Natural killer cell (primary cell): ENCODE measurements at regions not wholly inside any gene's neighbourhood (a gene's known extent, or its start where the extent isn't known, plus 50 kb on each side); places are given as distances from the start of the nearest gene placed in this dataset.

ENCODE experiments used
- ATAC-seq, 3 donors: fragments of 150-1000 bp in 2 of 3; fragments of 200-7000 bp in 1 of 3; cut with Tn5 transposase; 1 replicate in 1 of 3; 2 replicates in 2 of 3; pipeline ENCODE4 v1.10.0; 2021; ENCODE audit warnings: mild to moderate bottlenecking in 2 of 3, moderate library complexity in 2 of 3
- DNase-seq, 2 donors: peaks; one replicate each; pipeline versions ENCODE4 v3.0.0 to v3.0.0-alpha.2; 2013 to 2021; ENCODE audit warnings: mixed read lengths in 1 of 2
- H3K27ac ChIP-seq: one replicate; pipeline ENCODE4 v1.5.1; 2013; ENCODE audit warnings: mild to moderate bottlenecking, low read length
- H3K27me3 ChIP-seq: one replicate; pipeline ENCODE4 v1.6.1; 2013; ENCODE audit warnings: low read length; ENCODE audit not compliant: control insufficient read depth, insufficient read depth
- H3K36me3 ChIP-seq: one replicate; pipeline ENCODE4 v1.6.1; 2013; ENCODE audit warnings: low read length; ENCODE audit not compliant: control insufficient read depth, insufficient read depth
- H3K4me1 ChIP-seq: one replicate; pipeline ENCODE4 v1.6.1; 2013; ENCODE audit warnings: low read length; ENCODE audit not compliant: control insufficient read depth, insufficient read depth
- H3K4me3 ChIP-seq: one replicate; pipeline ENCODE4 v1.5.1; 2013; ENCODE audit warnings: low read length
- H3K9me3 ChIP-seq: one replicate; pipeline ENCODE4 v1.6.1; 2013; ENCODE audit warnings: low read length; ENCODE audit not compliant: control insufficient read depth, insufficient read depth
- H3K27ac Mint-ChIP-seq, 2 donors: one replicate each; pipeline ENCODE4 v1.8.0; 2022; ENCODE audit warnings: mild to moderate bottlenecking in 2 of 2, mixed read lengths in 2 of 2, moderate library complexity in 1 of 2
- H3K27me3 Mint-ChIP-seq, 2 donors: one replicate each; pipeline ENCODE4 v1.8.0; 2022; ENCODE audit warnings: low read depth in 2 of 2, mixed read lengths in 2 of 2
- H3K36me3 Mint-ChIP-seq: one replicate; pipeline ENCODE4 v1.8.0; 2022; ENCODE audit warnings: mixed read lengths
- H3K4me1 Mint-ChIP-seq, 2 donors: one replicate each; pipeline ENCODE4 v1.8.0; 2022; ENCODE audit warnings: mixed read lengths in 2 of 2
- H3K4me3 Mint-ChIP-seq: one replicate; pipeline ENCODE4 v1.8.0; 2022; ENCODE audit warnings: mild to moderate bottlenecking, moderate library complexity, mixed read lengths
- H3K9me3 Mint-ChIP-seq, 2 donors: one replicate each; pipeline ENCODE4 v1.8.0; 2022; ENCODE audit warnings: mixed read lengths in 2 of 2
- CTCF ChIP-seq: fragments of 200-600 bp; IDR thresholded peaks from one replicate; pipeline ENCODE4 v1.8.0; 2022; ENCODE audit warnings: antibody characterized with exemption
- WGBS: methylation state at CpG from one replicate; pipeline ENCODE4 v1.1.7; 2013; ENCODE audit warnings: missing lambda C conversion rate; ENCODE audit not compliant: insufficient coverage; 5-methylcytosine and 5-hydroxymethylcytosine counted together
- intact Hi-C: fragments of 100-400 bp; cut with micrococcal nuclease; formaldehyde crosslinking; loops from one replicate; pipeline ENCODE4 v1.14.2; 2022

GRCh38 chr9:82894961-82895821, 167.8 kb downstream of the RASEF start:
- intact Hi-C loops = no loop called here
- ATAC-seq (no peak), DNase-seq (no peak)
- TF ChIP-seq CTCF = no peak
- H3K27ac Mint-ChIP-seq = no peak overlapping the region
- no peaks in the 10 kb centered on the region for H3K27me3 ChIP-seq
- H3K36me3 ChIP-seq = no peaks in the 10 kb centered on the region
- no peaks in the 10 kb centered on the region for H3K4me1 ChIP-seq
- no peak overlapping the region for H3K4me3 Mint-ChIP-seq
- peaks cover 6 to 7% of the 10 kb centered on the region in 2 donors for H3K9me3 Mint-ChIP-seq
- peaks cover 3% of the 10 kb centered on the region for H3K9me3 ChIP-seq
- no peaks in the 10 kb centered on the region for H3K4me1 Mint-ChIP-seq
- no peak overlapping the region for H3K4me3 ChIP-seq
- no peaks in the 10 kb centered on the region for H3K36me3 Mint-ChIP-seq
- no peaks in the 10 kb centered on the region for H3K27me3 Mint-ChIP-seq
- 80% methylated on average over 4 of the region's 4 CpGs for WGBS
- no peak overlapping the region for H3K27ac ChIP-seq

DNA sequence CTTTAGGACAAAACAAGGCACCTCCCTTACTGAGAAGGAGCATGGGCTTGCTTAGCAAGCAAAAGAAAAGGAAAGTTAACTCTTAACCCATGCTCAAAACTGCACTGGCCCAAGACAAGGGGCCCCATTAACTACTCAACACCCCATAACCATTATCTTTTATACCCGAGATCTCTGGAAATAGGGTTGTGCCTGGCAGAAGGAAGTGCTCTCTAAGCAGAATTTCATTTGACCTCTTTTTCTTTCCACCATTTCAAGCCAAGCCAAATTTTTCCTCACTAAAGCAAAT, 167.2 kb downstream of the RASEF start:
- Mint-ChIP-seq H3K9me3 (peaks cover 6 to 7% of the 10 kb centered on the region in 2 donors), H3K4me3 (no peak overlapping the region), H3K36me3 (no peaks in the 10 kb centered on the region), H3K27ac (no peak overlapping the region), H3K4me1 (no peaks in the 10 kb centered on the region), H3K27me3 (no peaks in the 10 kb centered on the region)
- no peak overlapping the region for H3K27ac ChIP-seq
- 67% methylated on average over 1 of the region's 1 CpG for WGBS
- H3K36me3 ChIP-seq = no peaks in the 10 kb centered on the region
- DNase-seq (no peak), ATAC-seq (no peak)
- TF ChIP-seq CTCF = no peak
- intact Hi-C loops = no loop called here
- H3K27me3 ChIP-seq = no peaks in the 10 kb centered on the region
- H3K4me3 ChIP-seq = no peak overlapping the region
- peaks cover 3% of the 10 kb centered on the region for H3K9me3 ChIP-seq
- H3K4me1 ChIP-seq = no peaks in the 10 kb centered on the region

GRCh38 chr9:82903503-82903902, 159.4 kb downstream of the RASEF start:
- H3K36me3 Mint-ChIP-seq = no peaks in the 10 kb centered on the region
- H3K4me1 Mint-ChIP-seq = no peaks in the 10 kb centered on the region
- WGBS = 89% methylated on average over 1 of the region's 4 CpGs
- no peaks in the 10 kb centered on the region for H3K27me3 Mint-ChIP-seq
- no peak for DNase-seq
- H3K4me3 Mint-ChIP-seq = no peak overlapping the region
- intact Hi-C loops = no loop called here
- peaks cover 3 to 4% of the 10 kb centered on the region in 2 donors for H3K9me3 Mint-ChIP-seq
- TF ChIP-seq CTCF = no peak
- no peak overlapping the region for H3K27ac Mint-ChIP-seq
- Histone ChIP-seq H3K27ac (no peak overlapping the region), H3K4me3 (no peak overlapping the region), H3K9me3 (no peaks in the 10 kb centered on the region), H3K27me3 (no peaks in the 10 kb centered on the region), H3K36me3 (no peaks in the 10 kb centered on the region), H3K4me1 (no peaks in the 10 kb centered on the region)
- no peak for ATAC-seq

GRCh38 chr9:82911996-82912395, 150.9 kb downstream of the RASEF start:
- intact Hi-C loops = no loop called here
- no peaks in the 10 kb centered on the region for H3K4me1 Mint-ChIP-seq
- Histone ChIP-seq H3K27ac (no peak overlapping the region), H3K27me3 (no peaks in the 10 kb centered on the region), H3K4me3 (no peak overlapping the region), H3K9me3 (peaks cover 11% of the 10 kb centered on the region), H3K36me3 (no peaks in the 10 kb centered on the region), H3K4me1 (no peaks in the 10 kb centered on the region)
- no peak for DNase-seq
- no peak overlapping the region for H3K27ac Mint-ChIP-seq
- 78% methylated on average over 2 of the region's 3 CpGs for WGBS
- no peaks in the 10 kb centered on the region for H3K27me3 Mint-ChIP-seq
- ATAC-seq = no peak
- H3K9me3 Mint-ChIP-seq = peaks cover 2 to 14% of the 10 kb centered on the region in 2 donors
- no peak overlapping the region for H3K4me3 Mint-ChIP-seq
- no peaks in the 10 kb centered on the region for H3K36me3 Mint-ChIP-seq
- TF ChIP-seq CTCF = no peak
